ENCODE measurements at regions not wholly inside any gene's neighbourhood (a gene's known extent, or its start where the extent isn't known, plus 50 kb on each side); places are given as distances from the start of the nearest gene placed in this dataset.

GRCh38 chr4:57320217-57320616, 210.0 kb upstream of the IGFBP7 start:
- Histone ChIP-seq H3K27me3 (no peaks in the 10 kb centered on the region), H3K27ac (no peak overlapping the region), H3K36me3 (no peaks in the 10 kb centered on the region), H3K4me3 (no peak overlapping the region), H3K9me3 (no peaks in the 10 kb centered on the region), H3K4me1 (no peaks in the 10 kb centered on the region)
- no peak for DNase-seq (ENCODE audit: low spot score in 2 of 2)
- intact Hi-C loops (cut with DNase I; ENCODE audit: low total_unique reads): no loop called here
- TF ChIP-seq, protein P1, sequence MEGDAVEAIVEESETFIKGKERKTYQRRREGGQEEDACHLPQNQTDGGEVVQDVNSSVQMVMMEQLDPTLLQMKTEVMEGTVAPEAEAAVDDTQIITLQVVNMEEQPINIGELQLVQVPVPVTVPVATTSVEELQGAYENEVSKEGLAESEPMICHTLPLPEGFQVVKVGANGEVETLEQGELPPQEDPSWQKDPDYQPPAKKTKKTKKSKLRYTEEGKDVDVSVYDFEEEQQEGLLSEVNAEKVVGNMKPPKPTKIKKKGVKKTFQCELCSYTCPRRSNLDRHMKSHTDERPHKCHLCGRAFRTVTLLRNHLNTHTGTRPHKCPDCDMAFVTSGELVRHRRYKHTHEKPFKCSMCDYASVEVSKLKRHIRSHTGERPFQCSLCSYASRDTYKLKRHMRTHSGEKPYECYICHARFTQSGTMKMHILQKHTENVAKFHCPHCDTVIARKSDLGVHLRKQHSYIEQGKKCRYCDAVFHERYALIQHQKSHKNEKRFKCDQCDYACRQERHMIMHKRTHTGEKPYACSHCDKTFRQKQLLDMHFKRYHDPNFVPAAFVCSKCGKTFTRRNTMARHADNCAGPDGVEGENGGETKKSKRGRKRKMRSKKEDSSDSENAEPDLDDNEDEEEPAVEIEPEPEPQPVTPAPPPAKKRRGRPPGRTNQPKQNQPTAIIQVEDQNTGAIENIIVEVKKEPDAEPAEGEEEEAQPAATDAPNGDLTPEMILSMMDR (IDR thresholded peaks at IDR 0.05): no peak
- TF ChIP-seq POLR2A (IDR thresholded peaks at IDR 0.05) (no peak), POLR2AphosphoS5 (IDR thresholded peaks at IDR 0.05) (no peak)

DNA sequence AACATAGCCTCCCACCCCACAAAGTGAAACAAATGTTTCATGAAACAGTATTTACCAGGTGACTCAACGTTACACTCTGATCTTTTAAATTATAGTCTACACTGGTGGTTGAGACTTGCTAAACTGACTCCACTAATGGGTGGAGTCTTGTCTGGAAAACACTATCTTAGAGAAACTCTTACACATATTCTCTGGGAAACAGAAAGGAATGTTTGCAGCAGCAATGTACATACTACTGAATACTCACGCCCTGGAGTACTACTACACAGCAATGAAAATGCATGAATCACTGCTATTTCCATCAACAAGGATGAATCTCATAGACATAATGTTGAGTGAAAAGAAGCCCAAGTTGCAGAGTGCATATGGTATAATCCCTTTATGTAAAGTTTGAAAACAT, 208.5 kb upstream of the IGFBP7 start:
- Histone ChIP-seq H3K27me3 (no peaks in the 10 kb centered on the region), H3K36me3 (no peaks in the 10 kb centered on the region), H3K4me1 (no peaks in the 10 kb centered on the region), H3K4me3 (no peak overlapping the region), H3K9me3 (no peaks in the 10 kb centered on the region), H3K27ac (no peak overlapping the region)
- TF ChIP-seq POLR2AphosphoS5 (IDR thresholded peaks at IDR 0.05) (no peak), POLR2A (IDR thresholded peaks at IDR 0.05) (no peak)
- TF ChIP-seq, protein P1 (IDR thresholded peaks at IDR 0.05): no peak
- no peak for DNase-seq (ENCODE audit: low spot score in 2 of 2)
- intact Hi-C loops (cut with DNase I; ENCODE audit: low total_unique reads): no loop called here

- Histone ChIP-seq H3K27me3 (peaks cover 0 to 6% of the 10 kb centered on the region in 2 donors), H3K4me1 (no peaks in the 10 kb centered on the region), H3K27ac (no peak overlapping the region), H3K36me3 (no peaks in the 10 kb centered on the region), H3K9me3 (no peaks in the 10 kb centered on the region), H3K4me3 (no peak overlapping the region)
- DNase-seq (ENCODE audit: low spot score in 2 of 2): no peak
- TF ChIP-seq POLR2A (IDR thresholded peaks at IDR 0.05) (no peak), POLR2AphosphoS5 (IDR thresholded peaks at IDR 0.05) (no peak)
- TF ChIP-seq, protein P1 (IDR thresholded peaks at IDR 0.05): no peak
- intact Hi-C loops (cut with DNase I; ENCODE audit: low total_unique reads): no loop called here
Observed at GRCh38 chr4:57314636-57315035, 204.5 kb upstream of the IGFBP7 start.

GRCh38 chr4:57312296-57312695, 202.1 kb upstream of the IGFBP7 start:
- DNase-seq (ENCODE audit: low spot score in 2 of 2): no peak
- Histone ChIP-seq H3K4me1 (no peaks in the 10 kb centered on the region), H3K9me3 (no peaks in the 10 kb centered on the region), H3K27me3 (peaks cover 0 to 6% of the 10 kb centered on the region in 2 donors), H3K27ac (no peak overlapping the region), H3K4me3 (no peak overlapping the region), H3K36me3 (no peaks in the 10 kb centered on the region)
- intact Hi-C loops (cut with DNase I; ENCODE audit: low total_unique reads): no loop called here
- TF ChIP-seq, protein P1 (IDR thresholded peaks at IDR 0.05): no peak
- TF ChIP-seq POLR2AphosphoS5 (IDR thresholded peaks at IDR 0.05): no peak
- TF ChIP-seq POLR2A (IDR thresholded peaks at IDR 0.05): no peak

- no peak overlapping the region for H3K27ac ChIP-seq
- intact Hi-C loops (cut with DNase I; ENCODE audit: low total_unique reads): no loop called here
- H3K4me1 ChIP-seq: no peaks in the 10 kb centered on the region
- H3K36me3 ChIP-seq: no peaks in the 10 kb centered on the region
- peaks cover 0 to 6% of the 10 kb centered on the region in 2 donors for H3K27me3 ChIP-seq
- no peak for DNase-seq (ENCODE audit: low spot score in 2 of 2)
- H3K4me3 ChIP-seq: no peak overlapping the region
- H3K9me3 ChIP-seq: no peaks in the 10 kb centered on the region
- TF ChIP-seq POLR2A (IDR thresholded peaks at IDR 0.05) (no peak), POLR2AphosphoS5 (IDR thresholded peaks at IDR 0.05) (no peak)
- TF ChIP-seq, protein P1 (IDR thresholded peaks at IDR 0.05): no peak
Observed at GRCh38 chr4:57309658-57310057, 199.5 kb upstream of the IGFBP7 start.
